GM21528 (cell line): ENCODE measurements at regions not wholly inside any gene's neighbourhood (a gene's known extent, or its start where the extent isn't known, plus 50 kb on each side); places are given as distances from the start of the nearest gene placed in this dataset.
A peak's percentile ranks its signal among the peaks of the same experiment; 100 is the strongest.
"Not testable (repeated sequence)": the region's sequence is repeated elsewhere in the genome, so short reads cannot be mapped to it uniquely, and the experiment has no call there.

Source experiments
- ATAC-seq: cut with Tn5 transposase; IDR thresholded peaks from one replicate; pipeline ENCODE4 v1.9.1; 2021; ENCODE audit warnings: mild to moderate bottlenecking, moderate library complexity; ENCODE audit not compliant: unreplicated experiment, low FRiP score

DNA sequence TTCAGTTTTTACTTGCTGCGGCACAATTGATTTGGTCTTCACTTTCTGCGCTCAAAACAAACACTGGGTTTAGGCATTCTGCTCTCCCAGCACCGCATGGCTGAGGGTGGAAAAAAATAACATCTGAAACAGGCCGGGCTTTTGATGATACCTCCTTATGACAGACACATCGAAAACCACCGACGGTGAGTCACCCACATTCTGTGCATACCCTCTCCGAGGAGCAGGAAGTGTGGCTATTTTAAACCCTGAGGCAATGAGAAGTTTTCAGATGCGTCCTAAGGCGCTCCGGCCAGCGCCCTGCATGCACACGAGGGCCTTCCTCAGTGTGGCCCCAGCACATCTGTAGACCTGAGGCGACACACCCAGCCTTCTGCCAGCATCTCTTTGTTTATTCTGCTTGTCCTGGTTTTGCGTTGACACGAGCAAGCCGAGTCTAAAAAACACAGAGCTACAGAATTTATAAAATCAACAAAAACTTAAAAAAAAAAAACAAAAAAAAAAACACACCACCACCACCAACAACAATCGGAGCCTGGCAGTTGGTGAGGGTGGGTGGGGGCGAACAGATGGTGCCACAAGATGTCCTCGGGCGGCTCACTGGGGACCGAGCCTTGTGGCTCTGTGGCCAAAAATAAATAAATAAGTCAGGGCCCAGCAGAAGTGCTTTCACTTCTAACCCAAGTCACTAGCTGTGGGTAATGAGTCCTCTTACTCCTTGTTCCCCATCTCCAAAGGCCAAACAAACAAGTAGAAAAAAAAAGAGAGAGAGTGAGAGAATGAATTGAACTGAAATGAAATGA, 162.6 kb upstream of the IRF2BP2 start:
- ATAC-seq: peak; percentile 90

DNA sequence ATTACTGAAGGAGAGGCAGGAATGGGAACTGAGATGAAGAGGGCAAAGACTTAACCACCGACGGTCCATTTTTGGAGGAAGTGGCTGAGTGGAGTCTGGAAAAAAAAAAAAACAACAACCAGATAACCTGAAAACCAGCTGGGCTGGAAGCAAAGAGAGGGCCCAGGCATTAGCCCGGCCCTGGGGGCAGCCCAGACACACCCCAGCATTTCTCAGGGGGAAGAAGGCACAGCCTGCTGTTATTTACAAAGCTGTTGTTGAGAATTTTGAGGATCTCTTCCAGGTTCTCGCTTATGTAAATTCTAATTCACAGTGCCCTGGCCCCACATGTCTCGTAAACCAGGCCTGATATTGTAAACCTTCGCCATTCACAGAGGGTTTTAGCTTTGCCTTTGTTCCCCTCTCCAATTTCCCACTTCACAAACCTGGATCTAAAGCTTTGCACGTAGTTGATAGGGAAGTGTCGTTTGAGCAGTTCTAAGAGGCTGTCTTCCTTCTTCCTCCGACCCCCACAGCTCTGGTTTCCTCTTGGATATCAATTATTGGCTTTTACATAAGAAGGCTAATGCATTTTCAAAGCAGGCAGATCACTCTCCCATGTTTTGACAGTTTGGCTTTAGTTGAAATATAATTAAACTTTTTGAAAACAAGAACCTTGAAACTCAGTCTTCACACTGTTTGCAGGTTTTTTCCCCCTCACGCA, 161.8 kb upstream of the IRF2BP2 start:
- ATAC-seq: peak; percentile 2

- ATAC-seq: no peak
These were observed 161.1 kb upstream of the IRF2BP2 start for GRCh38 chr1:234770924-234771540.

DNA sequence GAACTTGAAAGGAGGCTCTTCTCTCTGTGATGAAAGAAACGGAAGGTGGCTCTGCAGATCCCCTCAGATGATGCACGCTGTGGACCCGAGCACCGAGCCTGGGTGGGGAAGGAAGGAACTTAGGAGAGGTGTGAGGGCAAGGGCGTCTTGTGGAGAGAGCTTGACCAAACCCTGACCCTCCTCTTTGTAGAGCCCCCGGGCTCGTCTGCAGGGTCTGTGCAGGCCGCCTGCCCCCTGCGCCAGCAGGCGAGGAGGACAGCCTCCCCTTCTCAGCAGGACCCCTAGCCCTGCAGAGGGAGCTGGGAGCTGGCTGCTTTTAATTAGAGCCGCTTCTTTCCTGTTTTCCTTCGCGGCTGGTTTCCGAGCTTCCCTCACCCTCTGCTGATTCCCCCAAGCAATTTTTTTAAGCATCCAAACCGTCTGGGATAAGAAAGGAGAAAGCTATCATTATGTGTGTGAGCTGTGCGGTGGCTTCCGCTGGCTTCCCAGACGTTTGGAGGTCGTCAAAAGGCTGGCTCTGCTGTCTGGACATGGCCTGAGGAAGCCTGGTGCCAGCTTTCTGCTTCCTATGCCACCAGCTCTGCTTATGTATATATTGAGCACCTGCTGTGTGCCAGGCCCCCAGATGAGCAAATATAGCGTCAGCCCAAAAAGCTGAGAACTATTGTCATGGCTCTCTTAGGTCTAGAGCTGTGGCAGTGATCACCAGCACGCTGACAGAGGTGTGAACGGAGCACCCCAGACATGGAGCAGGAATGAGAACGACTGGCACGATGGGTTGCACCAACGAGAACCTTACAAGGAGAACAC, 160.2 kb upstream of the IRF2BP2 start:
- ATAC-seq: no peak

GRCh38 chr1:234769284-234769985, 159.5 kb upstream of the IRF2BP2 start:
- no peak for ATAC-seq

DNA sequence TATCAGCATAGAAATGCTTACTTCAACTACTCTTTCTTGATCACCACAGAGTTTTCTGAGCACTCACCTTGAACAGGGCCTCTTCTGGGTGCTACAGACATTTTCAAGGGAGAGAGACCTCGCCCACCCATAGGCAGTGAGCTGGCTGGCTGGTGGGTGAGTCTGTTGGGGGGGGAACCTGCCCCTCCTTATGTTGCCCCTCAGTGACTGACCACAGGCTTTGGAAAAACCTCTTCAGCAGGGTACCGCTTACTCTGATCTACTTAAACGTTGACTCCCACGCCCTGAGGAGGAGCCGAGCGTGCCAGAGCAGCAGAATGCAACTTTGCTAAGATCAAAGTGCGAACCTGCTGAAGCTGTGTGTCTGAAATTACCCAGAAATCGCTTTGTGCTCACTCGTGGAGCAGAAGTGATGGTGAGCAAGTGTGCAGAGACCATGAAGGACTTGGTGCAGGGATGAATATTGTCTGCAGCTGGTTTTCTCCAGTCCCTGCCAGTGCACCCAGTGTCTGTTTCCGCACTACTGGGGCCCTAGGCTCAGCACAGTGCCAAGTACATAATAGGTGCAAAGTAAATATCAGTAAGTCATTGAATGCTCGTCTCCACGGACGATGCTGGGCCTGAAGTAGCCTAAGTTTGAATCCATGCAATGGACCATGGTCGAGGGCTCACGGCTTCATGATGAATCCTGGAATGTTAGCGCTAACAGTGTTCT, 158.7 kb upstream of the IRF2BP2 start:
- ATAC-seq: no peak

- no peak for ATAC-seq
These were observed 158.2 kb upstream of the IRF2BP2 start for GRCh38 chr1:234768171-234768568.

DNA sequence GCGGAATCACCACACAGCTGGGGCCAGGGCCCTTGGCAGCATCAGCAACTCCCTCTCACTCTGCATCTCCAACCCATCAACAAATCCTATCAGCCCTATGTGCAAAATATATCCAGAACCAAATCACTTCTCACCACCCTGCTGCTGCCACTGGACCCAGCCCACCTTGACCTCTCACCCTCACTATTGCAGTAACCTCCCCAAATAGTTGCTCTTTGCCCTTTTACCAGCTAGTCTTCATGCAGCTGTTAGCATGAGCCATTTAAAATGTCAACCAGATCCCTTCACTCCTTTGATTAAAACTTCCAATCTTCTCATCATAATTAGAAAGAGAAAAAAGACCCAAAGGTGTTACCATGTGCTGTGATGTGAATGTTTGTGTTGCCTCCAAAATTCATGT, 155.7 kb upstream of the IRF2BP2 start:
- ATAC-seq: no peak

DNA sequence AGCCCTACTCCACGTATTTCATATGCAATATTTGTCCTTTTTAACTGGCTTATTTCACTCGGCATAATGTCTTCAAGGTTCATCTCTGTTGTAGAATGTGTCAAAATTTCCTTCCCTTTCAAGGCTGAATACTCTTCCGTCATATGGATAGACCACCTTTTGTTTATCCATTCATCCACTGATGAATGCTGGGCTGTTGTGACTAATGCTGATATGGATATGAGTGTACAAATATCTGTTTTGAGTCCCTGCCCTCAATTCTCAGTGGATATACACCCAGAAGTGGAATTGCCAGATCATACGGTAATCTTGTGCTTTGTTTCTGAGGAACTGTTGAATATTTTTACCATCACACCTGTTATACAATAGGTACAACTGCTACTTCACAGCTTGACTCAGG, 155.2 kb upstream of the IRF2BP2 start:
- no peak for ATAC-seq

GRCh38 chr1:234763910-234764309, 153.9 kb upstream of the IRF2BP2 start:
- ATAC-seq: no peak

DNA sequence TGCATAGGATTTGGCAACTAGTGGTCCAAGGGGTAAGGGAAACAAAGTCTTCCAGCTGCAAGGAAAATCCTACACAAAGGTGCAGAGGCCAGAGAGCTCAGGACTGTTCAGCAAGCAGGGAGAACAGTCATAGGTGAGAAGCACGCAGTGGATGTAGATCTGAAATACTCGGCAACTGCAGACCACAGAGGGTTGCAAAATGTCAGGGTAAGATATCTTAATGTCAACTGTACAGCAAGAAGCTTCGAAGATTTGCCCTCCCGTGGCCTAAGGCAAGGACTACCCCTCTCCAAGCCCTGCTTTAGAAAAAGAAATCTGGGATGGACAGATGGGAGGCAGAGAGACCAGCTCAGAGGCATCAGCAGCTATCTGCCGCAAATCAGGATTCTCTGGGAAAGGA, 153.4 kb upstream of the IRF2BP2 start:
- no peak for ATAC-seq

DNA sequence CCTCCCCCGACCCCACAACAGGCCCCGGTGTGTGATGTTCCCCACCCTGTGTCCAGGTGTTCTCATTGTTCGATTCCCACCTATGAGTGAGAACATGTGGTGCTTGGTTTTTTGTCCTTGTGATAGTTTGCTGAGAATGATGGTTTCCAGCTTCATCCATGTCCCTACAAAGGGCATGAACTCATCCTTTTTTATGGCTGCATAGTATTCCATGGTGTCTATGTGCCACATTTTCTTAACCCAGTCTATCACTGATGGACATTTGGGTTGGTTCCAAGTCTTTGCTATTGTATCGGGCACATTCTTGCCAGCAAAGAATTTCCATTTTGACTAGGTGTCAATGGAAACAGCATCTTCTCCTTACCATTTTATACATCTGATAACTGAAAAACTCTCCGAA, 152.1 kb upstream of the IRF2BP2 start:
- not testable (repeated sequence) for ATAC-seq

DNA sequence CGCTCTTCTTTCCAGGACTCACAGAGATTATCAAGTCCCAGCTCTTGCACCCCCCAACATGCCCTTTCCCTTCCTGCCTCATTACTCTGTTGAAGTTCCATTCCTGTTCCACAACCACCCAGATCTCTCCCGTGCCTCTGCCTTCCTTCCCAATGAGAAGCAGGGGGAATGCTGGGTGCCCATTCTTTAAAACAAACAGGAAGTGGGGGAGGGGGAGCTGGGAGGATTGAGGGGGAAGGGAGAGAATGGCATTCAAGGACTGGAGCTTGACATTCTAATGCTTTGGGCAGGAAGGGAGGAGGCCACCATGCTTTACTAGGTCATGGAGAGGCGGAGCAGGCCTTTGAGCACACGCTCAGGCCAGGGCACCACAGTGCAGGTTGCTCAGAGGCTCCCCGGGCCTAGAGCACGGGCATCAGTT, 150.3 kb upstream of the IRF2BP2 start:
- ATAC-seq: no peak

DNA sequence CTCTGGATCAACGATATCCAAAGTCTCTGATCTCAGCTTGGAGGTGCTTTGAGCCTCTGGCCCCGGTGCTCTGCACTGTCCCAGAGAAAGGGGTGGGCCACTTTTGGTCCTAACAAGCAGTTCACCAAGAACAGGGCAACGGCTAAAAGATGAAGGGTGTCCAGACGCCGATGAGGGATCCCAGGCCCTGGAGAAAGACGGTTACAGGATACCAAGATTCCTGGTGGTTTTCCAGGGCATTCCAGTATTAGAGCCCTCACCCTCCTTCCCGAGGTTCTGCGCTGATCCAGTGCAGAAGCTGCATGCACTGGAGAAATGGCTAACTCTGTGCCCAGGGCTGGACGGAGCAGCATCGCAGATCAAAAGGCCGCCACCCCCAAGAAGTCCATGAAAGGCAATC, 149.9 kb upstream of the IRF2BP2 start:
- no peak for ATAC-seq

DNA sequence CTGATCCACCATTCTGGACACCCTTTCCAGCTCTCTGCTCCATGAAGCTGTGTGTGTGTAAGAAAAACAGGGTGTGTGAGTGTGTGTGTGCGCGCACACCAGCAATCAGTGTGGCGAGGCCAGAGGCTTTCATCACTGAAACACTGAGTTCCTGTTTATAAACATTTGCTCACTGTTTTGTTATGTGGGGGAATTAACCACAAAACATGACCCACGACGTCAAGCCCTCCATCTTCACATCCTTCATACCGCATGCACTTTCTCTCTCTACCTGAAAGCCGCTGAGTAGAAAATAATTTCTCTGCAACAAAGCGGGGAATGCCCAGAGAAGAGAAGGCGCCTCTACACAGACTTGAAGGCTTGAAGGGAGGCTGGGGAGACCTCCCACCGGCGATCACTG, 148.9 kb upstream of the IRF2BP2 start:
- ATAC-seq: no peak

DNA sequence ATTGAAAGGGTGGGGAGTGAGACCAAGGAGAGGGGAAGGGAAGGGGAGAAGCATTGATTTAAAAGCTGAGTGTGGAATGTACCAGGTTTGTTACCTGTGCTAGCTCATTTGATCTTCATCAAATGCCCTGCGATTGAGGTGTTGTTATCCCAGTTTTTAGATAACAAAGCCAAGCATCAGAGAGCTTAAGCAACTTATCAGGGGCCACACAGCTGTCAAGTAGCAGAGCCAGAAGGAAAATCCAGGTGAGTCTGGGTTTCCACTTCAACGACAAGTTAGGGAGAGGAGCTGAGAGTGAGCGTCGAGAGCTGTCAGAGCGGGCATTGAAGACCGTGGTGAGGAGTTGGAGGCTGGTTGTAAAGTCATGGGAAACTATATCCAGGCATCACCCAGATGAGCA, 146.9 kb upstream of the IRF2BP2 start:
- ATAC-seq: no peak

DNA sequence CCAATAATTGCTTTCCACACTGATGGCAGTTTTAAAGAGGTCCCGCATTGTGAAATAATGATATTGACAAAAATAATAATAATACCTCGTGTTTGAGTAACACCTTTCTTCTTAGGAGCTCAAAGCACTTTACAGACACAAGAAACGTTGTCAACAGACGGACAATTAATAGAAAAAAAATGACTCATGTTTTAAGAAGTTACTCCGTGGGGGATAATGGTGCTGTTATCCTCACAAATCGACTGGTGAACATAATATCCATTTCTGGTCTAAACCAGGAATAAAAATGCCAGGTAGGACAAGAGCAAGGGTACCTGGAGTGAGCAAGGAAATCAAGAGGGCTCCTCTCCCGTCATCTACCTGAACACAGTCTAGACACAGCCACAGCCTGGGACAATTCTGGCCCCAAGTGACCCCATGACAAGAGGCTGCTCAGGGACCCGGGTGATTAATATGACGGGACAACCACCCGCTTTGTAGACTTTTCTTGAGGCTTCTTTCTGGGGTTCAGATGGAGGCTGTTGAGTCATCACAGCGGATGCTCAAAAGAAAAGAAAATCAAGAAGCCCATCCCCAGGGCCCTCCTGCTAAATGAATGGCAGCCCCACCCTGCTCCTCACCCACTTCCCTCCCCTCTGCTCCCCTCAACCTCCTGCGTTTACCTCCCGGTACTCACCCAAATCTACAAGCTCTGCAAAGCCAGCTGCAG, 146.2 kb upstream of the IRF2BP2 start:
- ATAC-seq: no peak

DNA sequence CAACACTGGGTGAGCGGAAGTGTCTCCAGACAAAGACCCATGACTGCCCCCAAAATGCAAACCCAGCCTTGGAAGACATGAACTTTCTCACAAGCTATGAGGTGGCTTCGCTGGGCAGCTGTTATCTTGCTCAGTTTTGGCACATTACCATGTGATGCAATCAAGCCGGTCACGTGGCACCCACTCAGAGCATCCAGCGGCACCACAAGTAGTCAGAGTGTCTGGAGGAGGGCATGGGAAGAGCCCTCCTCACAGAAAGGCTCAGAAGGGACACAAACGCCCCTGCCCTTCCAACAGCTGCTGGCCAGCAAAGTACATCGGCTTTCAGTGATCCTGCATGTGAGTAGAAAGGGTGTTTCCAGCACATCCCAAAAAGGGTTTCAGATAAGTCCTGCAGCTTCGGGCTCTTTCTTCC, 145.5 kb upstream of the IRF2BP2 start:
- ATAC-seq: no peak

GRCh38 chr1:234753979-234754378, 144.0 kb upstream of the IRF2BP2 start:
- no peak for ATAC-seq
